GM20000 (cell line): ENCODE measurements at regions not wholly inside any gene's neighbourhood (a gene's known extent, or its start where the extent isn't known, plus 50 kb on each side); places are given as distances from the start of the nearest gene placed in this dataset.

Source experiments
- DNase-seq: peaks from one replicate; pipeline ENCODE4 v3.0.0; 2012; ENCODE audit warnings: low spot score
- TF ChIP-seq, protein P1 (sequence below): IDR thresholded peaks from 2 replicates; pipeline ENCODE4 v1.5.1; 2012; ENCODE audit warnings: mild to moderate bottlenecking, control low read depth; ENCODE audit errors: extremely low read depth, missing control alignments

GRCh38 chr16:86707581-86707980, 129.2 kb downstream of the FOXL1 start:
- DNase-seq = no peak
- TF ChIP-seq, protein P1, sequence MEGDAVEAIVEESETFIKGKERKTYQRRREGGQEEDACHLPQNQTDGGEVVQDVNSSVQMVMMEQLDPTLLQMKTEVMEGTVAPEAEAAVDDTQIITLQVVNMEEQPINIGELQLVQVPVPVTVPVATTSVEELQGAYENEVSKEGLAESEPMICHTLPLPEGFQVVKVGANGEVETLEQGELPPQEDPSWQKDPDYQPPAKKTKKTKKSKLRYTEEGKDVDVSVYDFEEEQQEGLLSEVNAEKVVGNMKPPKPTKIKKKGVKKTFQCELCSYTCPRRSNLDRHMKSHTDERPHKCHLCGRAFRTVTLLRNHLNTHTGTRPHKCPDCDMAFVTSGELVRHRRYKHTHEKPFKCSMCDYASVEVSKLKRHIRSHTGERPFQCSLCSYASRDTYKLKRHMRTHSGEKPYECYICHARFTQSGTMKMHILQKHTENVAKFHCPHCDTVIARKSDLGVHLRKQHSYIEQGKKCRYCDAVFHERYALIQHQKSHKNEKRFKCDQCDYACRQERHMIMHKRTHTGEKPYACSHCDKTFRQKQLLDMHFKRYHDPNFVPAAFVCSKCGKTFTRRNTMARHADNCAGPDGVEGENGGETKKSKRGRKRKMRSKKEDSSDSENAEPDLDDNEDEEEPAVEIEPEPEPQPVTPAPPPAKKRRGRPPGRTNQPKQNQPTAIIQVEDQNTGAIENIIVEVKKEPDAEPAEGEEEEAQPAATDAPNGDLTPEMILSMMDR = no peak

DNA sequence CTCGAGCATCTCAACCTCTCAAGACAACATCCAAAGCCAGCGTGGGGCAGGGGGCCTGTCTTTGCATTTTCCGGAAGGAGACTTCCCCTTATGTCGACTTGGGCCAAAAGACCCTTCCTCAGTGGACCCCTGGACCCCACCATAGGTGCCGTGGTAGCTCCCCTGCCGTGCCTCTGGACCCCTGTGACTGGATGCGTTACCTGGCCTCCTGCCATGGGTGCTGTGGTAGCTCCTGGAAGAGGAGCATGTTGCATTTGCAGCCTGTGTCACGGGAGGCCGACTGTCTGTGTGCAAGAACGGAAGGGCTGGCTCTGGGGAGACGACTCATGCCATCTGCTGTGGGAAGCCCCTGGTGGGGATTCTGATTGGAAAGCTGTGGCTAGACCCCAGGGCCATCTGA, 130.1 kb downstream of the FOXL1 start:
- TF ChIP-seq, protein P1 = no peak
- DNase-seq = no peak

DNA sequence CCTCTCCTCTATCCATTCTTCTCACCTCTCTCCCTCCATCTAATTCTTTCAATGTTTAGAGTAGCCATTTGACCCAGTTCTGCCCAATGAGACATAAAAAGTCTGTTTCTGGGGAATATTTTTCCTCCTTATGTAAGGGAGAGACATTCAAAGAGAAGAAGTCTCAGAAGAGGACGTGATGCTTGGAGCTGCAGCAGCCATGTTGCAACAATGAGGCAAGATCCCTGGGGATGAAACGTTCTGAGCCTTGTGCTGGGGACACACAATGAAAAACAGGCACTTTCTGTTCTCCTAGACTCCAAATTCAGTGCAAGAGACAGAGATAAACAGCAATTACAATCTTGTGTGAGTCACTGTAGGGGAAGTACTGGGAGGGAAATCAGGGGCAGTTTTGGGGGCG, 130.8 kb downstream of the FOXL1 start:
- no peak for DNase-seq
- TF ChIP-seq, protein P1 = no peak

GRCh38 chr16:86709902-86710601, 131.7 kb downstream of the FOXL1 start:
- DNase-seq = no peak

DNA sequence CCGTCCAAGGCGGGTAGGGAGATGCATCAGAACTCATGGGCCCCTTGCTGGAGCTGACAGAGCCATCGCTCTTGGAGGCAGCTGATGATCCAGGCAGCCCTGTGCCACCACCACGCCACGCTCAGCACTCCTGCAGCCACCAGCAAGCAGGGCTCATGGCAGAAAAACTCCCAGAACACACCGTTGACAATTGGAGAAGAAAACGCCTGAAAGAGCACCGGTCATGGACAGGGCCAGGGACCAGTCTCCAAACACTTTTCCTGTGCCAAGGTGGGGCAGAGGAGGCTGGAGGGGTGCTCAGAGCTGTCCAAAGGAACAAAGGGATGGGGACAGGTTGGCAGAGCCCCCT, 132.2 kb downstream of the FOXL1 start:
- TF ChIP-seq, protein P1 = no peak
- DNase-seq = no peak

More at GRCh38 chr16:86709902-86710601, 131.7 kb downstream of the FOXL1 start:
- TF ChIP-seq, protein P1 = no peak

GRCh38 chr16:86712158-86713009, 134.0 kb downstream of the FOXL1 start:
- TF ChIP-seq, protein P1 = no peak
- DNase-seq = no peak

GRCh38 chr16:86713021-86713631, 134.8 kb downstream of the FOXL1 start:
- no peak for DNase-seq
- TF ChIP-seq, protein P1 = no peak
